Muscle of leg (tissue), 3 donors: ENCODE measurements at regions not wholly inside any gene's neighbourhood (a gene's known extent, or its start where the extent isn't known, plus 50 kb on each side); places are given as distances from the start of the nearest gene placed in this dataset.

Experiments used
- DNase-seq: peaks from one replicate; pipeline ENCODE4 v3.0.0; 2013
- H3K27ac ChIP-seq: one replicate; pipeline ENCODE4 v1.5.1; 2013; ENCODE audit warnings: mild to moderate bottlenecking, low read length, control low read depth
- H3K27me3 ChIP-seq: one replicate; pipeline ENCODE4 v1.6.1; 2013; ENCODE audit warnings: low read length; ENCODE audit not compliant: control insufficient read depth, insufficient read depth
- H3K36me3 ChIP-seq: one replicate; pipeline ENCODE4 v1.6.1; 2013; ENCODE audit warnings: low read length; ENCODE audit not compliant: control insufficient read depth, insufficient read depth
- H3K4me1 ChIP-seq: one replicate; pipeline ENCODE4 v1.6.1; 2013; ENCODE audit warnings: low read length; ENCODE audit not compliant: control insufficient read depth, insufficient read depth
- H3K4me3 ChIP-seq: one replicate; pipeline ENCODE4 v1.5.1; 2013; ENCODE audit warnings: low read length, control low read depth
- H3K9me3 ChIP-seq: replicated peaks from 2 replicates; pipeline ENCODE4 v1.6.1; 2013; ENCODE audit warnings: low read depth, low read length; ENCODE audit not compliant: control insufficient read depth
- WGBS: methylation state at CpG from one replicate; pipeline ENCODE4 v1.1.5; 2013; ENCODE audit warnings: missing lambda C conversion rate; ENCODE audit not compliant: insufficient coverage; 5-methylcytosine and 5-hydroxymethylcytosine counted together

DNA sequence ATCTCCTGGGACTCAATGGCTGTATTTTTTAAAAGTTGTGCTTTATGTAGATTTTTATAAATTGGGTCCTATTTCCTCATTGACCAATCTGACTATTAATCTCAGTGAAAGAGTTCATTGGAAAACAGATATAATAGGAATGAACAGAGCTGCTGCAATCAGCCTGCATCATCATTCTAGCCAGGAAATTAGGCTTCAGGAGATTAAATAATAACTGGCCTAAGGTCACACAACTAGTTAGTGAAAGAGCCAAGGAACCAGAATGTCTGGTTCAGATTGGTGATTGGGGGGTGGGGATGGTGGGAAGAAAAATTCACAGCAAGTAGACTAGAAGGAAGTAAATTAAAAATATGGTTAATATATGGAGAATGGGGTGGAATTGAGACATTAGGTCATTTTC, 180.9 kb upstream of the ROPN1 start:
- peaks cover 7% of the 10 kb centered on the region for H3K4me1 ChIP-seq

DNA sequence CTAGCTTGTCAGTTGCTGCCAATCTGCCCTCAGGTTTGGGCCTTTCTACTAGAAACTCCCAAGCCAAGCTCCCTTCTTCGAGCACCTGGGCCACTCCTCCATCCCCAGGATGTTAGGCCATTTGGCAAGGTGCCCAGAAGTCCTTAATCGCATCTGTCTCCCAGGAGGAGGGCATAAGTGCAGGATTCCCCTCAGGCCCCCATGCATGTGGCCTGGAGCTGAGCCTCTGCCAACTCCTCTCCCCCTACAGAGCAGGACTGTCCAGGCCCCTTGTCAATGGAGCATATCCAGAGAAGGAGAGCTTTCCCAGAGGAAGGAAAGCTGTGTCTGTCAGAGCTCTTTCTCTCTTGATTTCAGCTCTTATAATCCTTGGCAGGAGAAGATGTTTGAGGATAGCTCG, 182.6 kb upstream of the ROPN1 start:
- H3K4me3 ChIP-seq, result no peak overlapping the region
- H3K27ac ChIP-seq, result no peak overlapping the region

More for the DNA sequence above, 180.9 kb upstream of the ROPN1 start:
- Histone ChIP-seq H3K27ac (no peak overlapping the region), H3K36me3 (no peaks in the 10 kb centered on the region), H3K4me3 (no peak overlapping the region), H3K27me3 (no peaks in the 10 kb centered on the region), H3K9me3 (no peaks in the 10 kb centered on the region)
- no peak for DNase-seq

DNA sequence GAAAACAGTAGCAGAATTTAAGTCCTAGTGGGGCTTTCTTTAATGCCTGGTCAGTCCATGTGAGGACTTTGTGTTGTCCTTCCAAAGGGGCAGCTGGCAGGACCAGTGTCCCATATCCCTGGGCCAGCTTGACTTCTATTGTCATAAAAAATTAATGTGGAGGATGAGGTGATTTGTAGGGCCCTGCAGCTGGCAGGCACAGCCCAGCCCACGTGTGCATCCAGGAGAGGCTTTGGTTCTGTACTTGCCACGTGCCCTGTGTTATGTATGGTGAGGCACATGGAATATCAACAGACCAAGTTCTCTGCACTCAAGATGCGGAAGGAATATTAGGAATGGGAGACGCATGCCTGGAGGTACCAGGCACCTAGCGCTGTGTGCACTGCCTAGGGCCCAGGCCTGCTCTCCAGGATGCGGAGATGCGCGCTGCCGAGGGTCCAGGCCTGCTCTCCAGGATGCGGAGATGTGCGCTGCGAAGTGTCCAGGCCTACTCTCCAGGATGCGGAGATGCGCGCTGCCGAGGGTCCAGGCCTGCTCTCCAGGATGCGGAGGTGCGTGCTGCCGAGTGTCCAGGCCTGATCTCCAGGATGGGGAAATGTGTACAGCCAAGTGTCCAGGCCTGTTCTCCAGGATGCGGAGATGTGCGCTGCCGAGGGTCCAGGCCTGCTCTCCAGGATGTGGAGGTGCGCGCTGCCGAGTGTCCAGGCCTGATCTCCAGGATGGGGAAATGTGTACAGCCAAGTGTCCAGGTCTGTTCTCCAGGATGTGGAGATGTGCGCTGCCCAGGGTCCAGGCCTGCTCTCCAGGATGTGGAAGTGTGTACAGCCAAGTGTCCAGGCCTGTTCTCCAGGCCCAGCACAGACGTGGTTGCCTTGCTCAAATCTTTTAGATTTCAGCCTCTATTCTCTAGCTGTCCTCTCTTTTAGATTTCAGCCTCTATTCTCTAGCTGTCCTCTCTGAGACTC, 183.3 kb upstream of the ROPN1 start:
- Histone ChIP-seq H3K9me3 (no peaks in the 10 kb centered on the region), H3K4me3 (no peak overlapping the region), H3K27me3 (no peaks in the 10 kb centered on the region), H3K36me3 (no peaks in the 10 kb centered on the region), H3K27ac (no peak overlapping the region), H3K4me1 (peaks cover 7% of the 10 kb centered on the region)
- 92% methylated on average over 20 of the region's 27 CpGs for WGBS
- no peak for DNase-seq

More for the DNA sequence above, 182.6 kb upstream of the ROPN1 start:
- DNase-seq, result peak; percentile 45
- peaks cover 7% of the 10 kb centered on the region for H3K4me1 ChIP-seq
- no peaks in the 10 kb centered on the region for H3K9me3 ChIP-seq
- WGBS, result 34% methylated on average over 2 of the region's 3 CpGs
- H3K36me3 ChIP-seq, result no peaks in the 10 kb centered on the region
- no peaks in the 10 kb centered on the region for H3K27me3 ChIP-seq

DNA sequence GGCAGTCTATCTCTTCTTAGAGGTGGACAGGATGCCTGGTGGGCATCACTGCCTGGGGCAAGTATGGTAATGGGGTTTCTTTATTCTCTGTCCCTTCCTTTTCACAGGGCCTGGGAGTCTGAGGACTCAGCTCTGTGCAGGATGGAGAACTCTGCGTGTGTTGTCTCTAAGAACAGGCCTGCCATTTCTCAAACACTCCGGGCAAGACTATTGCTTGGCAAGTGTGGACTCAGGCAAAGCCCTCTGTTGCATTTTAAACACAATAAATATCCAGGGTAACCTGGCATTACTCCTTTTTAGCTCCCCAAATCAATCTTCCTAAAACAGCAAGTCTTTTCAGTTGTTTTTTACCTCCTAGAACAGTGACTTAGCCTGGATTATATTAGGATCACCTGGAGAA, 185.1 kb upstream of the ROPN1 start:
- no peaks in the 10 kb centered on the region for H3K27me3 ChIP-seq

DNA sequence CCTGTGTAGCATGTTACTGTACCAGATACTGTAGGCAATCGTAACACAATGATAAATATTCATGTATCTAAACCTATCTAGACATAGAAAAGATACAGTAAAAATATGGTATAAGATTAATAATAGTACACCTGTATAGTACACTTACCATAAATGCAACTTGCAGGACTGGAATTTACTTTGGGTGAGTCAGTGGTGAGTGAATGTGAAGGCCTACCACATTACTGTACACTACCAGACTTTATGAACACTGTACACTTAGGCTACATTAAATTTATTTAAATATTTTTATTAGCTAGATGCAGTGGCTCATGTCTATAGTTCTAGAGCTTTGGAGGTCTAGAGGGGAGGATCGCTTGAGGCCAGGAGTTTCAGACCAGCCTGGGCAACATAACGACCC, 186.6 kb upstream of the ROPN1 start:
- 100% methylated on average over 2 of the region's 3 CpGs for WGBS
- no peak overlapping the region for H3K27ac ChIP-seq

More for the DNA sequence above, 185.1 kb upstream of the ROPN1 start:
- 75% methylated on average over 2 of the region's 2 CpGs for WGBS
- no peak overlapping the region for H3K4me3 ChIP-seq
- H3K9me3 ChIP-seq, result no peaks in the 10 kb centered on the region
- H3K4me1 ChIP-seq, result peaks cover 7% of the 10 kb centered on the region
- no peak overlapping the region for H3K27ac ChIP-seq
- DNase-seq, result no peak
- no peaks in the 10 kb centered on the region for H3K36me3 ChIP-seq

DNA sequence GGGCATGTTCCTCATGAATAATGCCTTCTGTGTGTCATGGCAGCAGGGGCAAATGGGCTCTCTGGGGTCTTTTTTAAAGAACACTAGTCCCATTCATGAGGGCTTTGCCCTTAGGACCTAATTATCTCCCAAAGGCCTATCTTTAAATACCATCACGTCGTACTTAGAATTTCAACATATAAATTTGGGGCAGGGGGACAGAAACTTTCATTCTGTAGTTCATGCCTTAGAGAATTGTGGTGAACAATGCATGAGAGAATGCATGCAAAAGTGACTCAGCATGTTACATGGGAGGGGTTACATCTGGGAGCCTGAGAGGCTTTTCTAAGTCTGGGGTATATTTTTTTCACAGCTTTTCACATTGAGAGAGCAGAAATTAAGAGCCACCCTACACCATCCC, 208.5 kb upstream of the ROPN1 start:
- WGBS, result no CpG with 5 or more reads among the region's 2 CpGs
- Histone ChIP-seq H3K27ac (no peak overlapping the region), H3K27me3 (no peaks in the 10 kb centered on the region), H3K9me3 (no peaks in the 10 kb centered on the region), H3K4me1 (peaks cover 6% of the 10 kb centered on the region), H3K36me3 (no peaks in the 10 kb centered on the region), H3K4me3 (no peak overlapping the region)
- no peak for DNase-seq

More for the DNA sequence above, 186.6 kb upstream of the ROPN1 start:
- no peaks in the 10 kb centered on the region for H3K9me3 ChIP-seq
- no peak for DNase-seq
- no peaks in the 10 kb centered on the region for H3K36me3 ChIP-seq
- H3K4me3 ChIP-seq, result no peak overlapping the region
- H3K4me1 ChIP-seq, result peaks cover 7% of the 10 kb centered on the region
- H3K27me3 ChIP-seq, result no peaks in the 10 kb centered on the region

DNA sequence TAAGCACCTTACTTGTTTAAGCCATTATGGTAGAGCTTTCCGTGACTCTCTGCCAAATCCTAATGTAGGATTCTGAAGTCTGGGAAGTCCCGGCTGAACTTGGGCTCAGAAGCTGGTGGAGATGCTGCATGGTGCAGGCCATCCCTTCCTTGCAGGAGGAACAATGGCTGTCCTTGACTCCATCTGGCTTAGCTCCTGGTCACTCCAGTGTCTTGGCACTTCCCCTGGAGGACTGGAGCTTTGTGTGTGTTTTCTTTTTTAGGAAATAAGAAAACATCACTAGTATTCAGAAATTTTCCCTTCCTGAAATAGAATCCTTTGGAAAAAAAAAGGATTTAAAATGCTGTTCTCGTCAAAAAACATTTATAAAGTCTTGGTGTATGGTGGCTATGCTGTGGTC, 209.3 kb upstream of the ROPN1 start:
- WGBS, result 56% methylated on average over 2 of the region's 3 CpGs
- H3K4me3 ChIP-seq, result no peak overlapping the region
- no peak overlapping the region for H3K27ac ChIP-seq
- no peak for DNase-seq
- no peaks in the 10 kb centered on the region for H3K9me3 ChIP-seq
- H3K4me1 ChIP-seq, result peaks cover 6% of the 10 kb centered on the region
- no peaks in the 10 kb centered on the region for H3K27me3 ChIP-seq
- no peaks in the 10 kb centered on the region for H3K36me3 ChIP-seq

DNA sequence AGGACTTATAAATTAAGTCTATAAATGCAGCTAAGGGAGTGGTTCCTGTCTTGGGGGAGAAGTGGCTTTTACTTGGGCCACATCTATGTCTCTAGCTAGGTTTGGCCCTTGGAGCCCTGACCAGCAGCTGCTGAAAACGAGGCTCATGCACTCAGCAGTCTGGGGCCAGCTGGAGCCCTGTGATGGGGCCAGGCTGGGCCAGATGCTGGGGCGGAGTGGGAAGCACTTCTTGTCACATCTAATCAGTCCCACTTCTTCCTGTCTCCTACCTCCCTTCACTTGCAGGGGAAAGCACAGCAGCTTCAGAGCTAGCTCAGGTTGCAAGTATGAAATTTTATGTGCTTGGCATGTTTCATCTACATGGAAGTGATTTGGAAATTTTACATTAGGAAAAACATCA, 209.9 kb upstream of the ROPN1 start:
- WGBS, result no CpG with 5 or more reads among the region's 2 CpGs
- peak; percentile 37 for DNase-seq
- peaks cover 6% of the 10 kb centered on the region for H3K4me1 ChIP-seq

DNA sequence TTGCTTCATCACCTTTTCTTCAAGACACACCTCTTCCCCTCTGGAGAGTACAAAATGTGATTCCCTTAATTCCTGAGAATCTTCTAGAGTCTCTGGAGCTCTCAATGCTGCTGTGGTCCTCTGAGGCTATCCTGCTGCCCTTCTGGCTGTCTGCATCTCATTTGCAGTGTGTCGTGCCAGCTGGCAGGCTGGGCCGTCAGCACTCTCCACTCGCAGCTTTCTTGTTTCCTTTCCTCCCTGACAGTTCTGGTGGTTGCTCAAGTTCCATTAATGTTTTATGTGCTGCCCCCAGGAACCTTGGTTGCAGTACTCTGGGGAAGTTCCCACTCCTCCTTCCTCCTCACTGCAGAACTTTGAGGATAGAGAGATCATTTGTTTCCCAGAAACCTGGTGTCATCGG, 210.8 kb upstream of the ROPN1 start:
- Histone ChIP-seq H3K4me1 (peaks cover 6% of the 10 kb centered on the region), H3K27ac (no peak overlapping the region), H3K4me3 (no peak overlapping the region), H3K9me3 (no peaks in the 10 kb centered on the region), H3K27me3 (no peaks in the 10 kb centered on the region), H3K36me3 (no peaks in the 10 kb centered on the region)
- WGBS, result 0% methylated on average over 3 of the region's 4 CpGs
- peak; percentile 64 for DNase-seq

More for the DNA sequence above, 209.9 kb upstream of the ROPN1 start:
- no peak overlapping the region for H3K27ac ChIP-seq
- H3K36me3 ChIP-seq, result no peaks in the 10 kb centered on the region
- no peaks in the 10 kb centered on the region for H3K27me3 ChIP-seq
- no peaks in the 10 kb centered on the region for H3K9me3 ChIP-seq
- H3K4me3 ChIP-seq, result no peak overlapping the region

DNA sequence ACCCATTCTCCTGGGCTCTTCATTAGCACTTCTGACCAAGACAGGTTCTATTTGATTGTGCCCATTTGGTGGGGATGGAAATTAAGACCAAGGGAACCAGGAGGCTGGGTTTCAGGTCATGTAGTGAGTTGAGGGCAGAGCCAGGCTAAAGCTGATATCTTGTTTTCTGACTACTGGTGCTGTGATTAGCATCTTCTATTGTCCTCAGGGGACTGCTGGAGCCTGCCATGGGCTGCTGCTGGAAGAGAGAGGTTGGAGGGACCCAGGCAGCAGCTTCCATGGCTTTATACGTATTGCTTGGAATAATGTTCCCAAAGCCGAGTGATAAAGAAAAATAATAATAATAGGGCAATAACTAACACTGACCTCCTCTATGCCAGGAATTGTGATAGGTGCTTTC, 211.4 kb upstream of the ROPN1 start:
- Histone ChIP-seq H3K4me1 (peaks cover 6% of the 10 kb centered on the region), H3K27me3 (no peaks in the 10 kb centered on the region)
- no CpG with 5 or more reads among the region's 2 CpGs for WGBS

More for the DNA sequence above, 211.4 kb upstream of the ROPN1 start:
- H3K9me3 ChIP-seq, result no peaks in the 10 kb centered on the region
- no peak for DNase-seq
- H3K4me3 ChIP-seq, result no peak overlapping the region
- no peaks in the 10 kb centered on the region for H3K36me3 ChIP-seq
- no peak overlapping the region for H3K27ac ChIP-seq
